ENCODE measurements at regions not wholly inside any gene's neighbourhood (a gene's known extent, or its start where the extent isn't known, plus 50 kb on each side); places are given as distances from the start of the nearest gene placed in this dataset.

DNA sequence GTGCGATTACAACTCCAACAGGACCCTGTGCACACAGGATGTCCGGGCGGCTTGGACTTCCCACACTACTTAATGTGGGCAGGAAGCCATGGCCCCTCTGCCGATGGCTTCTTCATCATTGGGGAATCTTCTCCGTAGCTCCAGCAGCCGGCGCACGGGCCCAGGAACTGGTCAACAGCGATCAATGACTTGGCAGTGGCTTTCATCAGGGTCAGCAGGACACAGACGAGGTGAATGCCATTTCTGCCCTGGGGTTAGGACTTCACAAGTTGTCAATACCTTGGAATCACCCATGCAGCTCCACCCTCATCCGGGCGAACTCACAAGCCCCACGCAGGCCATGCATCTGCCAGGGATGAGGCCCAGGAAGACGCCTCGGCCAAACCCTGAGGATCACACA lies 645.7 kb downstream of the BRD1 start:
- H3K27me3 Mint-ChIP-seq, result peaks cover 7% of the 10 kb centered on the region
- no peaks in the 10 kb centered on the region for H3K36me3 ChIP-seq (replicated peaks in 1 of 2; ENCODE audit: control extremely low read depth in 1 of 2, control insufficient read depth in 1 of 2, extremely low read depth in 1 of 2, insufficient read depth in 2 of 2, low read length in 1 of 2)
- H3K4me3 Mint-ChIP-seq, result no peak overlapping the region
- no peaks in the 10 kb centered on the region for H3K4me1 Mint-ChIP-seq
- H3K9ac ChIP-seq (ENCODE audit: low read length), result no peak overlapping the region
- 90% methylated on average over 15 of the region's 15 CpGs for WGBS (ENCODE audit: insufficient coverage)
- no peak for DNase-seq
- ChIA-PET POLR2A (no interaction called here), CTCF (no interaction called here)
- H3K27me3 ChIP-seq (replicated peaks in 1 of 4; ENCODE audit: control extremely low read depth in 1 of 4, control insufficient read depth in 3 of 4, insufficient read depth in 4 of 4, low read length in 3 of 4), result no peaks in the 10 kb centered on the region
- H3K4me2 ChIP-seq (replicated peaks; ENCODE audit: low read depth, low read length, poor library complexity, severe bottlenecking), result no peak overlapping the region
- no peaks in the 10 kb centered on the region for H3K9me3 Mint-ChIP-seq (ENCODE audit: insufficient read depth)
- no peaks in the 10 kb centered on the region for H3K79me2 ChIP-seq (ENCODE audit: control insufficient read depth, insufficient read depth, low read length)
- no peaks in the 10 kb centered on the region for H3K4me1 ChIP-seq (ENCODE audit: control insufficient read depth in 2 of 2, insufficient read depth in 2 of 2, low read length in 2 of 2)
- no peak overlapping the region for H3K27ac Mint-ChIP-seq
- no peaks in the 10 kb centered on the region for H4K20me1 ChIP-seq (ENCODE audit: control insufficient read depth, insufficient read depth, low read length, poor library complexity, severe bottlenecking)
- ATAC-seq (ENCODE audit: low read depth), result no peak
- peaks cover 0 to 29% (median 0%) of the 10 kb centered on the region in 3 donors for H3K9me3 ChIP-seq (ENCODE audit: control extremely low read depth in 1 of 3, control insufficient read depth in 2 of 3, insufficient read depth in 1 of 3, low read length in 2 of 3)
- no peak overlapping the region for H2AFZ ChIP-seq (ENCODE audit: insufficient read depth, low read depth, low read length, poor library complexity, severe bottlenecking)
- no peak overlapping the region for H3K4me3 ChIP-seq (ENCODE audit: control extremely low read depth in 1 of 5, extremely low read depth in 1 of 5, insufficient read depth in 1 of 5, low read depth in 2 of 5, low read length in 4 of 5)
- intact Hi-C loops (cut with micrococcal nuclease), result no loop called here
- H3K27ac ChIP-seq (ENCODE audit: low read length in 2 of 2), result no peak overlapping the region
- no peak for TF ChIP-seq CTCF (IDR thresholded peaks at IDR 0.05)
- TF ChIP-seq EZH2 (IDR thresholded peaks at IDR 0.05; ENCODE audit: borderline replicate concordance, insufficient read depth, low read depth, low read length, poor library complexity, severe bottlenecking), result no peak

GRCh38 chr22:49181431-49181830 lies 646.2 kb downstream of the BRD1 start:
- ChIA-PET CTCF (no interaction called here), POLR2A (no interaction called here)
- Histone ChIP-seq H3K9ac (ENCODE audit: low read length) (no peak overlapping the region), H3K4me1 (ENCODE audit: control insufficient read depth in 2 of 2, insufficient read depth in 2 of 2, low read length in 2 of 2) (no peaks in the 10 kb centered on the region), H3K79me2 (ENCODE audit: control insufficient read depth, insufficient read depth, low read length) (no peaks in the 10 kb centered on the region), H2AFZ (ENCODE audit: insufficient read depth, low read depth, low read length, poor library complexity, severe bottlenecking) (no peak overlapping the region), H3K27ac (ENCODE audit: low read length in 2 of 2) (no peak overlapping the region), H4K20me1 (ENCODE audit: control insufficient read depth, insufficient read depth, low read length, poor library complexity, severe bottlenecking) (no peaks in the 10 kb centered on the region), H3K9me3 (ENCODE audit: control extremely low read depth in 1 of 3, control insufficient read depth in 2 of 3, insufficient read depth in 1 of 3, low read length in 2 of 3) (peaks cover 0 to 26% (median 0%) of the 10 kb centered on the region in 3 donors), H3K27me3 (replicated peaks in 1 of 4; ENCODE audit: control extremely low read depth in 1 of 4, control insufficient read depth in 3 of 4, insufficient read depth in 4 of 4, low read length in 3 of 4) (no peaks in the 10 kb centered on the region), H3K4me3 (ENCODE audit: control extremely low read depth in 1 of 5, extremely low read depth in 1 of 5, insufficient read depth in 1 of 5, low read depth in 2 of 5, low read length in 4 of 5) (no peak overlapping the region), H3K4me2 (replicated peaks; ENCODE audit: low read depth, low read length, poor library complexity, severe bottlenecking) (no peak overlapping the region), H3K36me3 (replicated peaks in 1 of 2; ENCODE audit: control extremely low read depth in 1 of 2, control insufficient read depth in 1 of 2, extremely low read depth in 1 of 2, insufficient read depth in 2 of 2, low read length in 1 of 2) (no peaks in the 10 kb centered on the region)
- DNase-seq (no peak), ATAC-seq (ENCODE audit: low read depth) (no peak)
- H3K4me3 Mint-ChIP-seq, result no peak overlapping the region
- no peaks in the 10 kb centered on the region for H3K4me1 Mint-ChIP-seq
- H3K9me3 Mint-ChIP-seq (ENCODE audit: insufficient read depth), result no peaks in the 10 kb centered on the region
- H3K27ac Mint-ChIP-seq, result no peak overlapping the region
- intact Hi-C loops (cut with micrococcal nuclease), result no loop called here
- 85% methylated on average over 13 of the region's 13 CpGs for WGBS (ENCODE audit: insufficient coverage)
- TF ChIP-seq CTCF (IDR thresholded peaks at IDR 0.05) (no peak), EZH2 (IDR thresholded peaks at IDR 0.05; ENCODE audit: borderline replicate concordance, insufficient read depth, low read depth, low read length, poor library complexity, severe bottlenecking) (no peak)
- H3K27me3 Mint-ChIP-seq, result peaks cover 7% of the 10 kb centered on the region
